ENCODE measurements at regions not wholly inside any gene's neighbourhood (a gene's known extent, or its start where the extent isn't known, plus 50 kb on each side); places are given as distances from the start of the nearest gene placed in this dataset.

DNA sequence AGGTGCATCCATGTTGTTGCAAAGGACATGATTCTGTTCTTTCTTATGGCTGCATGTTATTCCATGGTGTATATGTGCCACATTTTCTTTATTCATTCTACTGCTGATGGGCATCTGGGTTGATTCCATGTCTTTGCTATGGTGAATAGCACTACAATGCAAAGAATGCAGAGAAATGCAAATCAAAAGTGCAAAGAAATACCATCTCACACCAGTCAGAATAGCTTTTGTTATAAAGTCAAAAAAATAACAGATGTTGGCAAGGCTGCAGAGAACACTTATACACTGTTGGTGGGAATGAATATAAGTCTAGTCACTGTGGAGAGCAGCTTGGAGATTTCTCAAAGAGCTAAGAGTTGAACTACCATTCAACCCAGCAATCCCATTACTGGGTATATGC lies 99.2 kb downstream of the DHRS2 start:
- TF ChIP-seq, protein P1, sequence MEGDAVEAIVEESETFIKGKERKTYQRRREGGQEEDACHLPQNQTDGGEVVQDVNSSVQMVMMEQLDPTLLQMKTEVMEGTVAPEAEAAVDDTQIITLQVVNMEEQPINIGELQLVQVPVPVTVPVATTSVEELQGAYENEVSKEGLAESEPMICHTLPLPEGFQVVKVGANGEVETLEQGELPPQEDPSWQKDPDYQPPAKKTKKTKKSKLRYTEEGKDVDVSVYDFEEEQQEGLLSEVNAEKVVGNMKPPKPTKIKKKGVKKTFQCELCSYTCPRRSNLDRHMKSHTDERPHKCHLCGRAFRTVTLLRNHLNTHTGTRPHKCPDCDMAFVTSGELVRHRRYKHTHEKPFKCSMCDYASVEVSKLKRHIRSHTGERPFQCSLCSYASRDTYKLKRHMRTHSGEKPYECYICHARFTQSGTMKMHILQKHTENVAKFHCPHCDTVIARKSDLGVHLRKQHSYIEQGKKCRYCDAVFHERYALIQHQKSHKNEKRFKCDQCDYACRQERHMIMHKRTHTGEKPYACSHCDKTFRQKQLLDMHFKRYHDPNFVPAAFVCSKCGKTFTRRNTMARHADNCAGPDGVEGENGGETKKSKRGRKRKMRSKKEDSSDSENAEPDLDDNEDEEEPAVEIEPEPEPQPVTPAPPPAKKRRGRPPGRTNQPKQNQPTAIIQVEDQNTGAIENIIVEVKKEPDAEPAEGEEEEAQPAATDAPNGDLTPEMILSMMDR (IDR thresholded peaks at IDR 0.05; ENCODE audit: low read depth, low read length, missing input control) = no peak
- TF ChIP-seq EGR1 (IDR thresholded peaks at IDR 0.05; ENCODE audit: low read depth in 2 of 2) = no peak
- TF ChIP-seq RAD21 (IDR thresholded peaks at IDR 0.05) = no peak
- TF ChIP-seq GABPA (IDR thresholded peaks at IDR 0.05 in 1 of 2, conservative IDR thresholded peaks at IDR 0.05 in 1 of 2) = no peak
- no peak for TF ChIP-seq HNF4A (conservative IDR thresholded peaks at IDR 0.05)
- TF ChIP-seq MAX (IDR thresholded peaks at IDR 0.05) = no peak
- TF ChIP-seq NR2F2 (IDR thresholded peaks at IDR 0.05) = no peak
- TF ChIP-seq, protein P2, sequence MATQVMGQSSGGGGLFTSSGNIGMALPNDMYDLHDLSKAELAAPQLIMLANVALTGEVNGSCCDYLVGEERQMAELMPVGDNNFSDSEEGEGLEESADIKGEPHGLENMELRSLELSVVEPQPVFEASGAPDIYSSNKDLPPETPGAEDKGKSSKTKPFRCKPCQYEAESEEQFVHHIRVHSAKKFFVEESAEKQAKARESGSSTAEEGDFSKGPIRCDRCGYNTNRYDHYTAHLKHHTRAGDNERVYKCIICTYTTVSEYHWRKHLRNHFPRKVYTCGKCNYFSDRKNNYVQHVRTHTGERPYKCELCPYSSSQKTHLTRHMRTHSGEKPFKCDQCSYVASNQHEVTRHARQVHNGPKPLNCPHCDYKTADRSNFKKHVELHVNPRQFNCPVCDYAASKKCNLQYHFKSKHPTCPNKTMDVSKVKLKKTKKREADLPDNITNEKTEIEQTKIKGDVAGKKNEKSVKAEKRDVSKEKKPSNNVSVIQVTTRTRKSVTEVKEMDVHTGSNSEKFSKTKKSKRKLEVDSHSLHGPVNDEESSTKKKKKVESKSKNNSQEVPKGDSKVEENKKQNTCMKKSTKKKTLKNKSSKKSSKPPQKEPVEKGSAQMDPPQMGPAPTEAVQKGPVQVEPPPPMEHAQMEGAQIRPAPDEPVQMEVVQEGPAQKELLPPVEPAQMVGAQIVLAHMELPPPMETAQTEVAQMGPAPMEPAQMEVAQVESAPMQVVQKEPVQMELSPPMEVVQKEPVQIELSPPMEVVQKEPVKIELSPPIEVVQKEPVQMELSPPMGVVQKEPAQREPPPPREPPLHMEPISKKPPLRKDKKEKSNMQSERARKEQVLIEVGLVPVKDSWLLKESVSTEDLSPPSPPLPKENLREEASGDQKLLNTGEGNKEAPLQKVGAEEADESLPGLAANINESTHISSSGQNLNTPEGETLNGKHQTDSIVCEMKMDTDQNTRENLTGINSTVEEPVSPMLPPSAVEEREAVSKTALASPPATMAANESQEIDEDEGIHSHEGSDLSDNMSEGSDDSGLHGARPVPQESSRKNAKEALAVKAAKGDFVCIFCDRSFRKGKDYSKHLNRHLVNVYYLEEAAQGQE (IDR thresholded peaks at IDR 0.05) = no peak

Data from liver (tissue), 3 donors.